GM19455 (cell line): ENCODE measurements at regions not wholly inside any gene's neighbourhood (a gene's known extent, or its start where the extent isn't known, plus 50 kb on each side); places are given as distances from the start of the nearest gene placed in this dataset.

Experiments used
- ATAC-seq: cut with Tn5 transposase; IDR thresholded peaks from one replicate; pipeline ENCODE4 v1.9.1; 2021; ENCODE audit not compliant: unreplicated experiment

- ATAC-seq, result peak; percentile 27
Observed at GRCh38 chr11:19345519-19345847, 104.7 kb upstream of the E2F8 start.

GRCh38 chr11:19344661-19345518, 104.1 kb upstream of the E2F8 start:
- ATAC-seq, result peak; percentile 44

- no peak for ATAC-seq
Observed at GRCh38 chr11:19342036-19342435, 101.3 kb upstream of the E2F8 start.

GRCh38 chr11:19338375-19338774, 97.6 kb upstream of the E2F8 start:
- ATAC-seq, result no peak

GRCh38 chr11:19337779-19338178, 97.0 kb upstream of the E2F8 start:
- ATAC-seq, result no peak

GRCh38 chr11:19336331-19336730, 95.6 kb upstream of the E2F8 start:
- ATAC-seq, result no peak

GRCh38 chr11:19332476-19332875, 91.7 kb upstream of the E2F8 start:
- peak; percentile 87 for ATAC-seq

GRCh38 chr11:19330416-19330815, 89.7 kb upstream of the E2F8 start:
- ATAC-seq, result no peak

GRCh38 chr11:19329970-19330369, 89.2 kb upstream of the E2F8 start:
- no peak for ATAC-seq

- no peak for ATAC-seq
Observed at GRCh38 chr11:19328586-19329311, 88.0 kb upstream of the E2F8 start.

GRCh38 chr11:19327280-19327679, 86.5 kb upstream of the E2F8 start:
- ATAC-seq, result no peak

- ATAC-seq, result no peak
Observed at GRCh38 chr11:19326499-19326898, 85.8 kb upstream of the E2F8 start.

GRCh38 chr11:19323502-19323901, 82.8 kb upstream of the E2F8 start:
- ATAC-seq, result no peak

- no peak for ATAC-seq
Observed at GRCh38 chr11:19321351-19321750, 80.6 kb upstream of the E2F8 start.

GRCh38 chr11:19320827-19321226, 80.1 kb upstream of the E2F8 start:
- ATAC-seq, result no peak

- no peak for ATAC-seq
Observed at GRCh38 chr11:19316434-19316833, 75.7 kb upstream of the E2F8 start.

- no peak for ATAC-seq
Observed at GRCh38 chr11:19315511-19315910, 74.8 kb upstream of the E2F8 start.

- no peak for ATAC-seq
Observed at GRCh38 chr11:19313140-19313539, 72.4 kb upstream of the E2F8 start.

- peak; percentile 74 for ATAC-seq
Observed at GRCh38 chr11:19311308-19312030, 70.7 kb upstream of the E2F8 start.

GRCh38 chr11:19307498-19307897, 66.8 kb upstream of the E2F8 start:
- no peak for ATAC-seq

GRCh38 chr11:19306179-19306944, 65.6 kb upstream of the E2F8 start:
- no peak for ATAC-seq
